SK-N-MC (cell line): ENCODE measurements at regions not wholly inside any gene's neighbourhood (a gene's known extent, or its start where the extent isn't known, plus 50 kb on each side); places are given as distances from the start of the nearest gene placed in this dataset.

Experiments used
- EZH2 ChIP-seq: fragments of 200-600 bp; sonication (generic); IDR thresholded peaks from one replicate; pipeline ENCODE4 v1.6.1; 2017; ENCODE audit warnings: antibody characterized with exemption
- POLR2AphosphoS5 ChIP-seq: IDR thresholded peaks from 2 replicates; pipeline ENCODE4 v1.6.1; 2012; ENCODE audit warnings: mild to moderate bottlenecking, low read depth, low read length, borderline replicate concordance

DNA sequence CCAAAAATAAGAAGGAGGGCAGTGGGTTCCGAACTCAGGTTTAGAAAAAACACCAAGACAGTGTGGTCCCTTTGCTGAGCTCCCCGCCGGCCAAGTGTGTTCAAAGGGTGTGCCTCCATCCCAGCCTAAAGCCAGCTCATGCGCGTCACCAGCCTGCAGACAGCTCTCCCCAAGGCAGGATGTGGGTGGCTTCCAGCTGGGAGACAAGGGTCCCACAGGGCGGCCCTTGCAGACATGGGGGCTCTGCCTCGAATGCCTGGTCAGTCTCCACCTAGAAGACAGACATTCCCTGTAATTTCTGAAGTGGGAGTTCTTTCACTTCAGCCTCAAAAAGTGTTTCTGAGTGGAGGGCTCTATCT, 135.8 kb upstream of the GPC1 start:
- TF ChIP-seq POLR2AphosphoS5 = no peak
- no peak for TF ChIP-seq EZH2
